AG09309 (cell line): ENCODE measurements at regions not wholly inside any gene's neighbourhood (a gene's known extent, or its start where the extent isn't known, plus 50 kb on each side); places are given as distances from the start of the nearest gene placed in this dataset.

Experiments used
- DNase-seq: peaks from one replicate; pipeline ENCODE4 v3.0.0-alpha.2; 2010; ENCODE audit warnings: low read depth
- H3K4me3 ChIP-seq: 2 replicates; pipeline ENCODE4 v1.5.1; 2011; ENCODE audit warnings: mild to moderate bottlenecking, low read depth, low read length, moderate library complexity; ENCODE audit not compliant: control insufficient read depth
- TF ChIP-seq, protein P1 (sequence below): IDR thresholded peaks from 2 replicates; pipeline ENCODE4 v1.5.1; 2011; ENCODE audit warnings: mild to moderate bottlenecking, low read depth, low read length, inconsistent platforms; ENCODE audit not compliant: insufficient read depth, control insufficient read depth; ENCODE audit errors: missing control alignments

DNA sequence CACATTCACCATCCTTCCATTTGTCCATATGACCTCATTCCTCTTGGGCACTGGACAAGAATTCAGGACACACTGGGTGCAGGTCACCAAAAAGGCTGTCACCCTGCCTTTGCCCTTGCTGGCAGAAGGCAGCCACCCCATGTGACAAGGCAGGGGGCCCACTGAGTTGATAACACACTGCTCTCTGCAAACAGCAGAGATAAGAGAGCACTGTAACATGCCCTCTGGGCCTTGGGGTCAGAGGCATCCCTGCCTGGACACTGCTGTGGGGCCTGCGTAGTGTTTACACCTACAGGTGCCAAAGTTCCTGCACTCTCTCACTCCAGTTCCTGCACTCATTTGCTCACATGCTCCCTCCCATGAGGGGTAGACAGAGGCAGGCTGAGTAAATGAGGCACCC lies 344.7 kb upstream of the TCF4 start:
- no peak for DNase-seq
- H3K4me3 ChIP-seq, result no peak overlapping the region
- TF ChIP-seq, protein P1, sequence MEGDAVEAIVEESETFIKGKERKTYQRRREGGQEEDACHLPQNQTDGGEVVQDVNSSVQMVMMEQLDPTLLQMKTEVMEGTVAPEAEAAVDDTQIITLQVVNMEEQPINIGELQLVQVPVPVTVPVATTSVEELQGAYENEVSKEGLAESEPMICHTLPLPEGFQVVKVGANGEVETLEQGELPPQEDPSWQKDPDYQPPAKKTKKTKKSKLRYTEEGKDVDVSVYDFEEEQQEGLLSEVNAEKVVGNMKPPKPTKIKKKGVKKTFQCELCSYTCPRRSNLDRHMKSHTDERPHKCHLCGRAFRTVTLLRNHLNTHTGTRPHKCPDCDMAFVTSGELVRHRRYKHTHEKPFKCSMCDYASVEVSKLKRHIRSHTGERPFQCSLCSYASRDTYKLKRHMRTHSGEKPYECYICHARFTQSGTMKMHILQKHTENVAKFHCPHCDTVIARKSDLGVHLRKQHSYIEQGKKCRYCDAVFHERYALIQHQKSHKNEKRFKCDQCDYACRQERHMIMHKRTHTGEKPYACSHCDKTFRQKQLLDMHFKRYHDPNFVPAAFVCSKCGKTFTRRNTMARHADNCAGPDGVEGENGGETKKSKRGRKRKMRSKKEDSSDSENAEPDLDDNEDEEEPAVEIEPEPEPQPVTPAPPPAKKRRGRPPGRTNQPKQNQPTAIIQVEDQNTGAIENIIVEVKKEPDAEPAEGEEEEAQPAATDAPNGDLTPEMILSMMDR, result no peak

DNA sequence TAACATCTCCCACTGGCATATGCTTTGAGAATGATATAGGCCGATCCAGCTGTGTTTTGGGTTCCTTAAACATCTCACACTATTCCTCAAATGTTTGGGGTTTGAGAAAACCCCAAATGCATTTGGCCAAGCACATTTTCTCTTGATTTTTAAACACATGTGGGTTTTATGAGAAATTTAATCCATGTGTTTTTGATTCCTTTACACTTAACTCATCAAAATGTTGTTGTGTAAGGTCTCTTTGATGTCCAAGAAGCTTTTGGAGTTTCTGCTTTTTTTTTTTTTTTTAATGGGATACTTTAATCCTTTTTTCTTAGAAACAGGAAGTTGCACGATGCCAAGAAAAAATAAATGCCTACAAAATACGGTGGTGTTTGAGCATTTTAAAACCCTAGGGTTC lies 339.8 kb upstream of the TCF4 start:
- TF ChIP-seq, protein P1, result no peak
- DNase-seq, result peak; percentile 87
- no peak overlapping the region for H3K4me3 ChIP-seq

DNA sequence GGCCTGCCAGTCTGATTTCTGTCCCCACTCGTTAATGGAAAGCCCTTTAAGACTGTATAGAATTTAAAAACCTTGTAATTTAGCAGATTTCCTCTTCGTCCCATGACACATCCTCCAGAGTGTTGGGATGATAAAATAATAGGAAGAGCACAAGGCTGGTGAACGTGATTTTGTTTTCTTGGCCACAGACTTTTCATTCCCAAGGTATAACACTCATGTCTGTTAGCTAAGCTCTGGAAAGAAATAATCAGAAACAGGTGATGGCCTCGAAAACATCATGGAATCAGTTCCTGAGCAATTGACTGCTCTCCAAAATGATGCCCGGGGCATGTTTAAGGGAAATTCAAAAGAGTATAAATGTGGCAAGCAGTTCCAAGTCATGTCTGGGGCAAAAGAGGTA lies 337.8 kb upstream of the TCF4 start:
- TF ChIP-seq, protein P1, result no peak

DNA sequence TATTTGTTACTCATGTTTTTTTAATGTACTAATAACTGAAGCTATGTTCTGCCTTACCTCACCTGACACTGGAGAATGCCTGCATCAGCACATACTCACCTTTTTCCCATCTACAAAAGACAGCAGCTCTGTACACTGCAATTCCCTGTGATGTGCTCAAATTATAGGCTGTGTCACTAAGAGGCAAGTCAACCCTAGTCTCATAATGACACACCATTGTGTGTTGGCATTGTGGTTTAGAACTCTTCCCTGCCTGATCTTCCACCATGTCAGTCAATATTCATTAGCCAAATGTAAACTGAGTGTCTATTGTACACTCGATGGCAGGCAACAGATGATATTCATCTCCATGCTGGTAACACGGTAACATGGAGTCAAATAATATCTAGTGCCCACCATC lies 332.1 kb upstream of the TCF4 start:
- no peak for DNase-seq
- TF ChIP-seq, protein P1, result no peak
- H3K4me3 ChIP-seq, result no peak overlapping the region

More for the DNA sequence above, 337.8 kb upstream of the TCF4 start:
- no peak for DNase-seq
- no peak overlapping the region for H3K4me3 ChIP-seq

DNA sequence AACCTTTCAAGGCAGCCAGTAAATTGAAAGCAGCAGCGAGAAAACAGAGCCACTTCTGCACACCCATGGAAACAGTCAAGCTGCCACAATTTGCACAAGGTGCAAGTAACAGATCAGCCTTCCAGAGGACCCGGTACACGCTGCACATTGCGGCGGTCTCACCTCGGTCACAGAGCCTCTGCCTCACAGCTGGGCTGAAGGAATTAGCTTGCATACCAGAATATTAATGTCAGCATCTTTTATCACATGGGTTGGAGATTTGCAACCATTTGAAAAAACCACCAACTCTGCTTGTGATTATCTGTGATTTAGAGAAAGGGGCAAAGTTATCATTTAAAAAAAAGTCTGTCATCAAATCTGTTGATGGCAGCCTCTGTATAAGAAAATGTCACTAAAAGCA lies 330.5 kb upstream of the TCF4 start:
- no peak for DNase-seq
- TF ChIP-seq, protein P1, result no peak
- no peak overlapping the region for H3K4me3 ChIP-seq

DNA sequence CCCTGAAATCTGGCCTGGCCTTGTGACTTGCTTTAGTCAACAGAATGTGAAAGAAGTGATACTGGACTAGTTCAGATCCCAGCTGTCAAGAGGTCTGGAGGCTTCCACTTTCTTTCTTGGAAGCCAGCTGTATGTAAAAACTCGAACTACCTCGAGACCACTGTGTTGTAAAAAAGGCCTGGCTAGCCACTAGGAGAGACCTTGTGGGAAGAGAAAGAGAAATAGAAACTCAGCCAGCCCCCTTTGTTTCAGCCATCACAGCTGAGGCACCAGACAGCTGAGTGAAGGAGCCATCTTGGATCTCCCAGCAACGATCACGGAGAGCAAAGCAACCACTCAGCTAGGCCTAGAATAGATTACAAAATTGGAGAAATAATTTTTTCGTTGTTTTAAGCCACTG lies 324.9 kb upstream of the TCF4 start:
- DNase-seq, result no peak
- TF ChIP-seq, protein P1, result no peak

DNA sequence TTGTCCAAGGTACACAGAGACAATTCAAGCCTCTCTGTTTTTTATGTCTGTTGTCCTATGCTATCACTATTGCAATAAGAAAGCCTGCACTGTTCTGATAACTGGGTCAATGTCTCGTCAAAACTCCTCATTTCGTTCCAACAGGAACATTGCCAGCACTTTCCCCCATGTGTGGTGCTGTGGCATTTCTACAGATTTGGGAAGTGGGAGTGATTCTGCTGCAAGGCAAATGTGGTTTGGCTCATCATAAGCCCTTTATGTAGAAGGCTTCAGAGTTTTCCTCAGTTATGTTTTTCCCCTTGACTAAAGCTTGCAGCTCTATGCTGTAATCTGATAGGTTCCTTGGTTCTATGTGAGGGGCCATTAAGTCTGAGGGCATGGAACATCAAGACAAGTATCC lies 324.1 kb upstream of the TCF4 start:
- TF ChIP-seq, protein P1, result no peak
- DNase-seq, result no peak
- H3K4me3 ChIP-seq, result no peak overlapping the region

More for the DNA sequence above, 324.9 kb upstream of the TCF4 start:
- H3K4me3 ChIP-seq, result no peak overlapping the region
